Fibroblast of the aortic adventitia (primary cell): ENCODE measurements at regions not wholly inside any gene's neighbourhood (a gene's known extent, or its start where the extent isn't known, plus 50 kb on each side); places are given as distances from the start of the nearest gene placed in this dataset.

Source experiments
- DNase-seq: peaks from one replicate; pipeline ENCODE4 v3.0.0-alpha.2; 2010; ENCODE audit warnings: low read depth
- H3K4me3 ChIP-seq: 2 replicates; pipeline ENCODE4 v1.5.1; 2011; ENCODE audit warnings: low read depth, mild to moderate bottlenecking, control low read depth, low read length, moderate library complexity
- TF ChIP-seq, protein P1 (sequence below): IDR thresholded peaks from 2 replicates; pipeline ENCODE4 v1.5.1; 2011; ENCODE audit warnings: mild to moderate bottlenecking, low read length, control low read depth, inconsistent platforms; ENCODE audit not compliant: insufficient read depth

DNA sequence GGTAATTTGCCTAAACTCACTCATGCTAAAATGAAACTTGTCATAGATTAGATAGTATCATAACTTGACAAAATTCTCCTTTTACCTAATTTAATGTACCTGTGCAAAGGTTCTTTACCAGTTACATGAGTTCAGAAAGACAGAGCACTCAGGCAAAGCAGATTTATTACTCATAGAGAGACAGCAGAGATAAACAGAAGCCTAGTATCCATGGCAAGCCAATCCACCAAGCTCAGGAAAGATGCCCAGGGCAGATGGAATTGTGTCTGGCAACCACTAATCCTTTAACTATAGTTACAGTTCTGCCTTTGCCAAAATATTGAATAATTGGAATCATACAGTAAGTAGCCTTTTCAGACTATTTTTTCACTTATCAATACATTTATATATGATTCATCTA is 826.2 kb downstream of the TECRL start:
- TF ChIP-seq, protein P1, sequence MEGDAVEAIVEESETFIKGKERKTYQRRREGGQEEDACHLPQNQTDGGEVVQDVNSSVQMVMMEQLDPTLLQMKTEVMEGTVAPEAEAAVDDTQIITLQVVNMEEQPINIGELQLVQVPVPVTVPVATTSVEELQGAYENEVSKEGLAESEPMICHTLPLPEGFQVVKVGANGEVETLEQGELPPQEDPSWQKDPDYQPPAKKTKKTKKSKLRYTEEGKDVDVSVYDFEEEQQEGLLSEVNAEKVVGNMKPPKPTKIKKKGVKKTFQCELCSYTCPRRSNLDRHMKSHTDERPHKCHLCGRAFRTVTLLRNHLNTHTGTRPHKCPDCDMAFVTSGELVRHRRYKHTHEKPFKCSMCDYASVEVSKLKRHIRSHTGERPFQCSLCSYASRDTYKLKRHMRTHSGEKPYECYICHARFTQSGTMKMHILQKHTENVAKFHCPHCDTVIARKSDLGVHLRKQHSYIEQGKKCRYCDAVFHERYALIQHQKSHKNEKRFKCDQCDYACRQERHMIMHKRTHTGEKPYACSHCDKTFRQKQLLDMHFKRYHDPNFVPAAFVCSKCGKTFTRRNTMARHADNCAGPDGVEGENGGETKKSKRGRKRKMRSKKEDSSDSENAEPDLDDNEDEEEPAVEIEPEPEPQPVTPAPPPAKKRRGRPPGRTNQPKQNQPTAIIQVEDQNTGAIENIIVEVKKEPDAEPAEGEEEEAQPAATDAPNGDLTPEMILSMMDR: no peak
- no peak overlapping the region for H3K4me3 ChIP-seq

DNA sequence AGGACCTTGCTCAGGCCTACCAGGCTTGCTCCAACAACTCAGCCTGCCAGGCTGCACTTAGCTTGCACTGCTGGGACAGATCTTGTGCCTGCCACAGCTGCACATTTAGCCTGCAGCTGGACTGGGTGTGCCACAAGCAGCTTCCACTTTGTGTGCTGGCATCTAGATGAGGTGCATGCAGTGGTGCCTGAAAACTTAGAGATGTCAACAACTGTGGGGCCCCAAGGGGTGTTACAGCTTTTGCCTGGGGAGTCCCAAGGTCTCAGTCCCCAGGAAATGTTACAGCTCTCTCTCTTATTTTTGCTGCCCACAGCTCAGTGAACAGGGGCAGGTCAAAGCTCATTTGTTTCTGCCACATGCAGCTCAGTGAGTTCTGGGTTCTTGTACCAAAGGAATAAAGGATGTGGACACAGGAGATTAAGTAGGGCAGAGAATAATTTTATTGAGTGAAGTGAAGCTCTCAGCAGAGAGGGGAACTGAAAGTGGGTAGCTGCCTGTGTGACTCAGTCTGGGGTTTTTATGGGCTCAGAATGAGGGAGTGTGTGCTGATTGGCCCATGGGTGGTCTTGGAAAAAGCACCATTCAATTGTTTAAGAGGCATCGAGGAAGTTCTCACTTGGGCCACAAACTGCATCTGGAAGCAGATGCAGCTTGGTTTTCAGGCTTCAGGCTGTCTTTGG is 828.3 kb downstream of the TECRL start:
- DNase-seq: no peak
- TF ChIP-seq, protein P1: no peak
- no peak overlapping the region for H3K4me3 ChIP-seq

More for the DNA sequence above, 826.2 kb downstream of the TECRL start:
- DNase-seq: no peak

DNA sequence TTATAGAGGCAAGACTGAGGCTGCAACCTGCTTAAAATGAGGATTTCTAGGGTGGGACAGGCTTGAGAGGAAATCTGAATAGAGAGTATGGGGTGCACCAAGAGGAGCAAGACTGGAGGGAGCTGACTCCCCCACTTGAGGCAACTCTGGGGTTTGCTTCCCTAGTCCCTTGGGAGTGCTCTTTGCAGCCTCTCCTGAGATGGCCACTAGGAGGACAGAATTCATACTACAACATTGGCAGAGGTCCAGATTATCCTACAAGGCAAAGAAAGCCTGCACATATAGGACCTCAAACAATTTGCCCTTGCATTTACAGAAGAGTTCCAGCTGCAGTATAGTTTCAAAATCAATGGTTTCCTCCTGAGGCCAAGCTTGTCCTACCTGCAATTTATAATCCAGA is 830.9 kb downstream of the TECRL start:
- no peak overlapping the region for H3K4me3 ChIP-seq
- TF ChIP-seq, protein P1: no peak
- no peak for DNase-seq

GRCh38 chr4:63566658-63567057 is 842.6 kb downstream of the TECRL start:
- TF ChIP-seq, protein P1: no peak

GRCh38 chr4:63563288-63564014 is 845.8 kb downstream of the TECRL start:
- H3K4me3 ChIP-seq: no peak overlapping the region
- DNase-seq: no peak
- TF ChIP-seq, protein P1: no peak

More at GRCh38 chr4:63566658-63567057, 842.6 kb downstream of the TECRL start:
- H3K4me3 ChIP-seq: no peak overlapping the region
- DNase-seq: no peak

GRCh38 chr4:63558709-63559108 is 850.5 kb downstream of the TECRL start:
- DNase-seq: no peak
- H3K4me3 ChIP-seq: no peak overlapping the region
- TF ChIP-seq, protein P1: no peak
